SHP77 (cell line): ENCODE measurements at regions not wholly inside any gene's neighbourhood (a gene's known extent, or its start where the extent isn't known, plus 50 kb on each side); places are given as distances from the start of the nearest gene placed in this dataset.
A peak's percentile ranks its signal among the peaks of the same experiment; 100 is the strongest.

Experiments
- DNase-seq, 2 experiments: peaks; one replicate each; lab custom pipeline; 2025; lab: John Stamatoyannopoulos, UW

GRCh38 chr4:58688568-58688967 lies 1578.4 kb upstream of the IGFBP7 start:
- no peak for DNase-seq

- no peak for DNase-seq
Measured at GRCh38 chr4:58679886-58680285, 1569.7 kb upstream of the IGFBP7 start.

GRCh38 chr4:58679051-58679450 lies 1568.9 kb upstream of the IGFBP7 start:
- no peak for DNase-seq

DNA sequence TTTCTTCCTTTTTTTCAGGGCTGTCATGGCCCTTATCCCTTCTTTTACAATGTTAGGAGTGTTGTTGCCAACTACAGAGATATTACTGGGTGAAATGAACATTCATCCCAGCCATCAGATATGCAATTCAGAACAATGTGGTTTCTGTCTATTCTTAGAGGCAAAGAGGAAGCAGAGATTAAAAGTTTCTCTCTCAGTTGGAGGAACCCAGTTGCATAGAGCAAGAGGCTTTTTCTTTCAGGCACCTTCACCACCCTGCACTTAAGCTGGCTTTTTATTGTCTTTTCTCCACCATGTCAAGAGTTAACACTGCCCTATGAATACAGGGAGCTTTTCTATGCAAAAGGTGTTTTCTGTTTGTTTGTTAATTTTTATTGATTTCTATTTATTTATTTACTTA lies 1559.6 kb upstream of the IGFBP7 start:
- DNase-seq, result no peak

DNA sequence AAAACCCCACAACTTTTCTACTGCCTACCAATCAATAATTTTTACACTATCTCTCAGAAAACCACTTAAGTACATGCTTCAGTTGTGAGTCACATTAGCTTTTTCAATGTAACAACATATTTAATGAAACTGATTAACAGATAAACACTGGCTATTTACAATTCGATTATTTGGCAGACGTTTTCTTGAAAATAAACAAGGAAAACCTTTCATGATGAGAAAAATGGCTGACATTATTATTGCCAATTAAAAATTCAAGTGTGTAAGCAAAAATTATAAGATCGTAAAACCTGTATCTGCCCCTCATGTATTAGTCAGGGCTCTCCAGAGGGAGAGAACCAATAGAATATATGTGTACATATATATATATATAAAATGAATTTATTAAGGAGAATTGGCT lies 1555.5 kb upstream of the IGFBP7 start:
- DNase-seq, result no peak

GRCh38 chr4:58658701-58659100 lies 1548.5 kb upstream of the IGFBP7 start:
- DNase-seq, result no peak

GRCh38 chr4:58653251-58653650 lies 1543.1 kb upstream of the IGFBP7 start:
- DNase-seq, result no peak

GRCh38 chr4:58649226-58649625 lies 1539.0 kb upstream of the IGFBP7 start:
- DNase-seq, result no peak

- DNase-seq, result no peak
Measured at GRCh38 chr4:58646126-58646525, 1535.9 kb upstream of the IGFBP7 start.

- DNase-seq, result no peak
Measured at GRCh38 chr4:58644549-58644948, 1534.4 kb upstream of the IGFBP7 start.

DNA sequence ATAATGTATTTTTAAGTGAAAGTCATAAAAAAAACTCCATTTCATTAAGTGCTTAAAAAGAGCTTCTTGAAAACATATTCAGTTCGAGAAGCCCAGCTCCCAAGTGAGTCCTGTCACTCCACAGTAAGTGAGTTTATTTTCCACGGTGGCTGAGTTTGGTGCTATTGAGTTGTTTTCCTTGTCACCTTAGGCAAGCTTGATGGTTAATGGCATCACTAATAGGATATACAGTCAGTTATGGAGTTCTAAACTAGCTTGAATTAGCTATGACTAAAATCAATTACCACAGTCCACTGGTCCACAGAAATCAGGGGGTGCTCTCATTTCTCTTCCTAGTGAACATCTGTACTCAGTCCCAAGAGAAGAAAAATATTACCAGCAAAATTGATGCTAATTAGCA lies 1526.2 kb upstream of the IGFBP7 start:
- no peak for DNase-seq

- DNase-seq, result no peak
Measured at GRCh38 chr4:58617226-58617625, 1507.0 kb upstream of the IGFBP7 start.

DNA sequence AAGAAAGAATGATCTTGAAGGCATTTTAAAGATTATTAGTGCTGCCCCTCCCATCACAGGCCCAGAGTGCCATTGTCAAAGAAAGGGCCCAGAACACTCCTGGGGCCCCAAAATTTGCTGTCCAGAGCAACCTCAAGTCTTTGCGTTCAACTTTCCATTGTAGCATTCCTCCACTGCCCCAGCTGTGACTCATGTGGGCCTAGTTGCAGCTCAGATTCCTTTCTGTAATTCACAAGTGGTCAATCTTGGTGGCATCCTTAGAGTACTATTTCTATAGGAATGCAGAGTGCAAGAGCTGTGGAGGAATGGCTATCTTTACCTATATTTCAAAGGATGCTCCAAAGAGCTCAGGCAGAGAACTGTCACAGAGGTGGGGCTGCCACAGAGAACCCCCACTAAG lies 1500.8 kb upstream of the IGFBP7 start:
- no peak for DNase-seq

GRCh38 chr4:58606303-58606702 lies 1496.1 kb upstream of the IGFBP7 start:
- no peak for DNase-seq

DNA sequence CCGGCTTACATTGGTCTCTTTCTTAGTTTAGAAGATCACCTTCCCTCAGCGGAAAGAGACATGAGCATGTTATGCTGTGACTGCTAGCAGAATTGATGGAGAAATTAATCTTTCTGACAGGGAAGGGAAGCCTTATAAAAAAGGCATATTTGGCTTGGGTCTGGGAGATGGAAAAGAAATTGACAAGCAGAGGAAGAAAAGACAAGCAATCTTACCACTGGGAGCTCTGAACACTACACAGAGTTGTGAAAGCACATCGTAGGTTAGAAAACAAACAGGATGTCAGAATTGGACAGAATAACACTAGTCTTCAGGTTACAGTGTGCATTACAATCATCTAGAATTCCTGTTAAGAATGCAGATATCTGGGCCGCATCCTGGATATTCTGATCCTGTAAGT lies 1493.8 kb upstream of the IGFBP7 start:
- no peak for DNase-seq

DNA sequence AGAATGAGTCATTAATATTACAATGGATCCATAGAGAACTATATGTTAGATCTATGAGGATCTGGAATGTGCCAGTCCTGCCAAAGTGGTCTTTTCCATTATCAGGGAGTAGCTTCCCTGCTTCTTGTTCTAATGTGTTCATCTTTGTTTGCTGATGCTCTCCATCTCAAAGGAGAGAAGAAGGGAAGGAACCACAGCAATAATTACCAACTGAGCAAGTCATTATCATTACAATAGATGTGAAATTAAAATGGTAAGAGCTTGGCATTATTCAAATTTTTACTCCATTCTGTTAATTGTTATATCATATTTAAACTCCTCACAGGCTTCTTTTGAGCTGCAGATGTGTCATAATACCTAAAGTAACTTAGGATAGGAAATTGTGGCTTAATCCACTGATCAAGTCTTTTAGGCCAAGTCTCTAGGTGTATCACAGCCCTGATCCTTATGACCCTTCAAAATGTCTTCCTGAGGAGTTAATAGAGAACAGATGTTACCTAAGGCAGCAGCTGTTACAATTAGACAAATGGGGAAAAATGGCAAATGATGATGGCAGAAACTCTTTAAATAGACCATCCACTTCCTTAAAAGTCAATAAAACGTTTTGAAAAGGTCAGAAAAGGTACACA lies 1492.7 kb upstream of the IGFBP7 start:
- peak; percentile 32 to 33 for DNase-seq

GRCh38 chr4:58602022-58602421 lies 1491.8 kb upstream of the IGFBP7 start:
- no peak for DNase-seq

DNA sequence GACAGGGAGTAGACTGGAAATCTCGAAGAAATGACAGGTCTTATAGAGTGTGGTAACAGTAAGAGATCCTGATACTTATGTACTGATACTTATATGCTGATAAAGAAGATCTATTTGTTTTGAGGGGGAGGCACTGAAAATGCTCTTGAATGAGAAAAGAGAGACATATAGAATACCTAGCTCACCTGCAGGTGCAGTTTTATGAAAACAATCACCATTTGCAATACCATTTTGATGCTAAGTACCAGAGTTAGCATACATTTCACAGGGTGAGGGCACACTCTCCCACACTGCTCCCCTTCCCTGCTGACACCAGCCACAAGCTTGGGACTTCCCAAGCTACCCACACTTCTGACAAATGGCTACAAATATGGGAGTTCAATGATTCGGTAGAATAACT lies 1490.1 kb upstream of the IGFBP7 start:
- DNase-seq, result no peak

GRCh38 chr4:58590722-58591121 lies 1480.5 kb upstream of the IGFBP7 start:
- DNase-seq, result no peak

DNA sequence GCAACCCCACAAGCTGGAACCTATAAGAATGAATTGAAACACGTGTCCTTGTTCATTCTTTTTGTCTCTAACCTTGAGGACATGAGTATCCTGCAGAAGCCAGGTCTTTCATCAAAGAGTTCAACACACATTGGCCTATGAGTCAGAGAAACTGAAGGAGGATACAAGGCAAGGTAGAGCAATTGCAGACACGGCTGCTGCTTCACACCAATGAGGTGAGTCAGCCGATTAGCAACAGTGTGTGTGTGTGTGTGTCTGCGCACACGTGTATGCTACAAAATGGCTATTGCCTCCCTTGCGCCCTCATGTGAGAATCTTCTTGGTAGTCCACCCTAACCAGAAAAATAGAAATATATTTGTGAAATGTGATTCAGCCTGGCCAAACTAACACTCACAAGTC lies 1477.7 kb upstream of the IGFBP7 start:
- no peak for DNase-seq

- no peak for DNase-seq
Measured at GRCh38 chr4:58566260-58566659, 1456.1 kb upstream of the IGFBP7 start.

GRCh38 chr4:58564695-58565475 lies 1454.7 kb upstream of the IGFBP7 start:
- DNase-seq, result no peak

DNA sequence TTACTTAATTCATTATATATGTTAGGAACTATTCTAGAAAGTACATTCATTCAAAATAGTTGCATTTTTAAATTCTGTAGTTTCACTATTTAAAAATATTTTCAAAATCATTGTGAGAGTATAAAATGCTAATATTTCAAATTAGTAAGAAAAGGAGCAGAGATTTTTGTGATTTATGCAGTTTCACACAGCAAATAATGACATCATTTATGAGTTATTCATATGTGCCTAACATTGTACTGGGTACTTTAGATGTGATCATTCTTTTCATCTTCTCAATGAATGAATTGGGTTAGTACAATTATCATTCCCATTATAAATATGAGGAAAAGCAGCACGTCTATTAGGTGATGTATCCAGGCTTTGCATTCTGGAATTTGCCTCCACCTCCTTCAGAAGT lies 1451.0 kb upstream of the IGFBP7 start:
- no peak for DNase-seq

DNA sequence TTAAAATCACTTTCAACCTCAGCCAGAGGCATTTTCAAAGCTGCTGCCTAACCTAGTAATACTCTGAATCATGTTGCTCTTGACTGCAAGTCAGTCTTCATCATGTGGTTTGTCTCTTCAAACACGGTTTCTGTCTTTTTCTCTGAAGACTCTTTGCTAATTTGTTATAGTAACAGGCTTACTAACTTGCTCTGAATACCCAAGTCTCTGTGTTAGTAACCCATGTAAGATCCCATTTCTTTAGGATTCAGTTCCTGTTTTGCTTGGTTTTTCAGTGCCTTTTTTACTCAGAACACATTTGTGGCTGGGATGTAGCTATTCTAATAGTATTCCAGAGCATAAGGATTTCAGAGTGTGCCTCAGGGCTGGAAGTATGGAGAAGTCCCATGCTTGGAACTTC lies 1450.6 kb upstream of the IGFBP7 start:
- no peak for DNase-seq
